ENCODE measurements at regions not wholly inside any gene's neighbourhood (a gene's known extent, or its start where the extent isn't known, plus 50 kb on each side); places are given as distances from the start of the nearest gene placed in this dataset.

- TF ChIP-seq, protein P1, sequence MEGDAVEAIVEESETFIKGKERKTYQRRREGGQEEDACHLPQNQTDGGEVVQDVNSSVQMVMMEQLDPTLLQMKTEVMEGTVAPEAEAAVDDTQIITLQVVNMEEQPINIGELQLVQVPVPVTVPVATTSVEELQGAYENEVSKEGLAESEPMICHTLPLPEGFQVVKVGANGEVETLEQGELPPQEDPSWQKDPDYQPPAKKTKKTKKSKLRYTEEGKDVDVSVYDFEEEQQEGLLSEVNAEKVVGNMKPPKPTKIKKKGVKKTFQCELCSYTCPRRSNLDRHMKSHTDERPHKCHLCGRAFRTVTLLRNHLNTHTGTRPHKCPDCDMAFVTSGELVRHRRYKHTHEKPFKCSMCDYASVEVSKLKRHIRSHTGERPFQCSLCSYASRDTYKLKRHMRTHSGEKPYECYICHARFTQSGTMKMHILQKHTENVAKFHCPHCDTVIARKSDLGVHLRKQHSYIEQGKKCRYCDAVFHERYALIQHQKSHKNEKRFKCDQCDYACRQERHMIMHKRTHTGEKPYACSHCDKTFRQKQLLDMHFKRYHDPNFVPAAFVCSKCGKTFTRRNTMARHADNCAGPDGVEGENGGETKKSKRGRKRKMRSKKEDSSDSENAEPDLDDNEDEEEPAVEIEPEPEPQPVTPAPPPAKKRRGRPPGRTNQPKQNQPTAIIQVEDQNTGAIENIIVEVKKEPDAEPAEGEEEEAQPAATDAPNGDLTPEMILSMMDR (IDR thresholded peaks at IDR 0.05; ENCODE audit: low read length, missing control alignments) = no peak
- DNase-seq (ENCODE audit: low read depth) = peak; percentile 96
- H3K4me3 ChIP-seq (replicated peaks; ENCODE audit: low read depth, low read length) = no peak overlapping the region
Measured at GRCh38 chr2:64857581-64858471, 131.4 kb upstream of the SLC1A4 start.

GRCh38 chr2:64858541-64859311, 130.5 kb upstream of the SLC1A4 start:
- TF ChIP-seq, protein P1 (IDR thresholded peaks at IDR 0.05; ENCODE audit: low read length, missing control alignments) = no peak
- no peak for DNase-seq (ENCODE audit: low read depth)
- H3K4me3 ChIP-seq (replicated peaks; ENCODE audit: low read depth, low read length) = no peak overlapping the region

- peak overlapping the region; percentile 23 for H3K4me3 ChIP-seq (replicated peaks; ENCODE audit: low read depth, low read length)
- TF ChIP-seq, protein P1 (IDR thresholded peaks at IDR 0.05; ENCODE audit: low read length, missing control alignments) = no peak
- DNase-seq (ENCODE audit: low read depth) = peak; percentile 91
Measured at GRCh38 chr2:64859312-64860212, 129.6 kb upstream of the SLC1A4 start.

- TF ChIP-seq, protein P1 (IDR thresholded peaks at IDR 0.05; ENCODE audit: low read length, missing control alignments) = no peak
- no peak overlapping the region for H3K4me3 ChIP-seq (replicated peaks; ENCODE audit: low read depth, low read length)
- no peak for DNase-seq (ENCODE audit: low read depth)
Measured at GRCh38 chr2:64860276-64860885, 128.8 kb upstream of the SLC1A4 start.

DNA sequence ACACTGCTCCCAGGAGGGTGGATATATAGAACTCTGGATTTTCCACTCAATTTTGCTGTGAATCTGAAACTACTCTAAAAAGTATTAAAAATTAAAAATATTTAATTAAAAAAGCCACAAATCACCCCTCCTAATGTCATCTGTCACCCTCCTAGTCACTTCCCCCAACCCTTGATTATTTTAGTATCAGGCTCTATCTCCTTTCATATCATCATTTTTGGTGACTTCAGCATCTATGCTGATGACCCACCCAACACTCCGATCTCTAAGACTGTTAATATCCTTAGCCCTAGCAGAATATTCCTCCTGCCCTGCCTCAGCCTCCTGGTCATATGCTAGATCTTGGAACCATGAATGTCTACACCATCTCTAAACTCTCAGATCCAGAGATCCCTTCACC, 128.3 kb upstream of the SLC1A4 start:
- no peak overlapping the region for H3K4me3 ChIP-seq (replicated peaks; ENCODE audit: low read depth, low read length)
- TF ChIP-seq, protein P1 (IDR thresholded peaks at IDR 0.05; ENCODE audit: low read length, missing control alignments) = no peak
- DNase-seq (ENCODE audit: low read depth) = no peak

All from fibroblast of pulmonary artery (primary cell).